Stimulated activated CD8-positive, alpha-beta memory T cell treated with anti-CD3 and anti-CD28 coated beads, Interleukin-7, amount 100 ng/mL, for 48 hours (primary cell): ENCODE measurements at regions not wholly inside any gene's neighbourhood (a gene's known extent, or its start where the extent isn't known, plus 50 kb on each side); places are given as distances from the start of the nearest gene placed in this dataset.

Experiments
- DNase-seq, 2 donors: peaks; one replicate each; pipeline ENCODE4 v3.0.0-alpha.2; 2020; ENCODE audit warnings: low read depth in 1 of 2; ENCODE audit errors: extremely low read depth in 1 of 2

DNA sequence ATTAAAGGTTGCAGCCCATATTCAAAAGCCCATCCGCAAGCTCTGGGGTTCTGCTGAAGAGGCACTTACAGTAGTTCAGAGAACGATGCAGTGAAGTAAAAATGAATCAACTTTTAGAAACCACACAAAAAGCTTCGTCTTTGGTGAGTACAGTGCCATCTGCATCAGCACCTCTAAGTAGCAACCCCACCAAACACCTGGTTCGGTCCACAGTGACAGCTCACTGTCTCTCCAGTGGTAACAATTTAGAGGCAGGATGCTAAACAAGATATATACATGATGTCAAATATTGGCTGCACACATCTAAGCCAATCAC is 275.4 kb upstream of the TCF4 start:
- DNase-seq = no peak

DNA sequence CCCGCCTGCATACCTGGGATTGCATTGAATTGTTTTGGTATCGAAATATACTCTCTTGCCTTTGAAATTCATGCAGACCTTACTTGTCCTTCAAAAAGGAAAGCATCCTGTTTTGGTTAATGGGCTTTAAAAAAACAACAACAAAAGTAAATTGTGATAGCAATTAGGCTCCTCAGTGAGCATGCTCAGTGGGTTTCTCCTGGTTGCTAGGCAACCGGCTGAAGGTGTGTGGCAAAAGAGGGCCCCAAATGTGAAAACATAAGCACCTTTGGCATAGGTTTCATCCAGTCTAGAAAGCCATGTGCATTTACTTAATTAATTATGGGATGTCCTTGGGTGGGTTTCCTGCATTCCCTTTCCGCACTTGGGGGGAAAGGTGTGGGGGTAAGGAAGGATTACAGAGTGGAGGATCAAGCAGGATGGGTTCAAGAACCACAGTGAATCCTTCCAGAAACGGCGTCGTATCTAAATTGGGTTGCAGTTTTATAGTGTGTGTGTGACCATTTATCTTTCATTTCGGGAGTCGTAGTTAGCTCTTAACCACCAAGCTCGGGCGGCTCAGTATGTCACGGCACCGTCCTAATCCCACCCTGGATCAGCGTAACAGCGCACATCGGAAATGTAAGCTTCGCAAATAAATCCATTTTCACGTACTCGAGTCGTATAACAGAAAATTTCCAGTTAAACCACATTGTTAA is 274.9 kb upstream of the TCF4 start:
- no peak for DNase-seq

DNA sequence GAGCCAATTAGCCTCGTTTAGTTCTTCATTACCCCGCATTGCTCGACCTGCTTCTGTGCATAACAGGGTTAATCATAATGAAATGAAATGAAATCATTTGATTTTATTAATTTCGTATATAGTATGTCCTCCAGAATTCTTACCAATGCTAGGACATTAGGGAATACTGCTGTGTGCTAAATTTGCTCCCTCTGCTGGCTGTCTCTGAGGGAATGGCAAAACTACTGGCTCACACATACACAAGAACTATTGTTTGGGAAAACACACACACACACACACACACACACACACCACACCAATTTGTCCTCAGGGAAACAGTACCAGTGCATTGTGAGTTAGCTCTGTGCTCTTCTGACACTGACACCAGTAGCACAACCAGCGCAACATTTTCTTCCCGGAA is 273.3 kb upstream of the TCF4 start:
- no peak for DNase-seq

DNA sequence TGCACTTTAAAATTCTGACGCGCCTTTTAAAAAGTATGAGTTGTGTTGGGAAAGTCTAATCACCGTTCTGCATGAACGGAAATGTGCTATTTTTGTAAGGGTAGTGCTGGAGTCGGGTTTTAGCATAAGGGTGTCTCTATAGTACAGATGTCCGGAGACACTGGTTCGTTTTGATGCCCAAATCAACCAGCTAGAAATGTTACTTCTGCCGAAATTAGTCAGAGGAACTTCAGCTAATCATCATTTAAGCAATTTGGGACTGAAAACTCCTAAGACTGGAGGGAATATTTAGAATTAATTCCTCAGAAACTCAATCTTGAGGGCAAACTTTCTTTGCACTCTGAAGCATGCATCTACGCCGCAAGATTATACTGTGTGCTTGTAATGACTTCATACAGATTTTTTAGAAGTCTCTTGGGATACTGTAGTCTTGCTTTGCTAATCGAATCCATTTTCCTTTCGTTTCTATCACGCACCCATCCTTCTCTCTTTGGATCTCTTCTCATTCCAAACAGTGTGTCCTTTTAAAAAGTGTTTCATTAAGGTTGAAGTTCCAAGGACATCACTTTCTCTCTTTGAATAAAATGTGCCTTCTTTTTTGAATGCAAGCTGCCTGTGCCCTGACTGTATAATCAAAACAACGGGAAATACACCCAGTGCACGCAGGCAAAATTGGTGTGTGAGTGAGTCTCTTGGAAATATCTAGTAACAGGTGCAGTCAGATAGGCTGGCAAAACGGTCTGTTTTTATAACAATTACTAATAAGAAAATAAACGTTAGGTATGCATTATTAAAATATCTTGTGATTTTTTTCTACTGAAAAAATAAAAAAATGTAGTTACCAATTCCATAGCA is 270.9 kb upstream of the TCF4 start:
- DNase-seq = no peak

DNA sequence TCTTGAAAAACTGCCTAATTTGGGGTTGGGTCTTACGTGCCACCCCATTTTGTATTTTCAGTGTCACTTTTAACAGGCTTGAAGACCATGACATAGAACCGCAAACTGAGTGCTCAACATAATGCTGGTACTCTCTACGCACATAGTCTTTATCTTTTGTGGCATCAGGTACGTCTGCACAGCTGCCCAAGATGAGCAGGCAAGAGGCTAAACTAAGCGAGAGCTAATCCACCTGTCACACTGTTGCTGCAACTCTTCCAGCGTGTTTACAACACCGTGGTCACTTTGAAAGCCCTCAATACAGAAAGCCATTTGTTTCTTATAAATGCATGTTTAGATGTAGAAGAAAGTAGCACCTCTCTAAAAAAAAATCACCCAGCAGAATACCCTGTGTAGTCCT is 270.0 kb upstream of the TCF4 start:
- no peak for DNase-seq

DNA sequence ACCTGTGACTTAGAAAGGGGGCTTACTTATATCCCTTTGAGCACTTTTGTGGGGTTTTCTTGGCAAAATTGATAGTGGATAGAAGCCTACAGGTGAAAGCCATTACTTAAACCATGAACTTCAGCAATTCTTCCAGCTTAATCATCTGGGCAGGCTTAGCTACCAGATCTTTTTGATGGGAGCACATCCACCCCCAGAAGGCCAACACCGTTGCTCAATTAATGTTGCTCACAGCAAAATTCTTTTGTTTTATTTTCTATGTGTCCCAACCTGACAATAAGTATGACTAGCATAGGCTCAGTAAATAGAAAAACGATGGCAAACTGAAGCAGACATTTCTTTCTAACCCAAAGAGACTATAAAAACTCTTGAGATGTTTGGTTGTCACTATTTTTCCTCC is 269.4 kb upstream of the TCF4 start:
- DNase-seq = no peak

DNA sequence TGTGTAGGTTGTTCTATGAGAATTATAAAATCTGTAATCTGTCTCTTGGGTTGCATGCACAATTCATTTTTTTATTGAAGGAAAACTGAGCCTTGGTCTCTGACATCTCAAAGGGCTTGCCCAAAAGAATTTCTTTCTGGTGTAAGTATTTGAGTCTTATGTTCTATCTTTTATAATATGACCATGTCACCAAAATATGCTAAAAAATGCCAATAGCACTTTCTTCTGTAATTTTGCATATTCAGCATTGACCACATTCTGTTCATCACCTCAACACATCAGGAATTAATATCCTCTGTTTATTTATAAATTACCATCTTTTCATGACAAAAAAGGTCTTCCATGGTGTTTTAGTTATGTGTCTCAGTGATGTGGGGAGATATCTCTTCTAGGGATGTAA is 268.7 kb upstream of the TCF4 start:
- DNase-seq = no peak

DNA sequence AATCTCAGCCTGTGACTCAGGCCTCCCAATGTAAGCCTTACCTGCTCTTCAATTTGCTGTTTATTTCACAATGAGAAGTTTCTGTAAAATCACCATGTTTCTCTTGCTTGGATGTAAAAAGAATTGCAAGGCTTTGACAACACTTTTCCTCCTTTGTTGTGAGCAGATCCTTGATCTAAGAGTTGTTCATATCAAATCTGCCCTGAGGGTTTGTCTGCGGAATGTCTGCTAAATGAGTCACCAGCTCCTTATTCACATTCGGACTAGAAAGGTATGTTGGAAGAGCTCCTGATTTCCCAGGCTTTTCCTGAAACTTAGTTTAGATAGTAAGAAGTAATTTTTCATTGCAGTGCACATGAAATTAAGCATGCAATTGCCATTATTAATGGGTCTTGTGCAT is 268.2 kb upstream of the TCF4 start:
- no peak for DNase-seq

DNA sequence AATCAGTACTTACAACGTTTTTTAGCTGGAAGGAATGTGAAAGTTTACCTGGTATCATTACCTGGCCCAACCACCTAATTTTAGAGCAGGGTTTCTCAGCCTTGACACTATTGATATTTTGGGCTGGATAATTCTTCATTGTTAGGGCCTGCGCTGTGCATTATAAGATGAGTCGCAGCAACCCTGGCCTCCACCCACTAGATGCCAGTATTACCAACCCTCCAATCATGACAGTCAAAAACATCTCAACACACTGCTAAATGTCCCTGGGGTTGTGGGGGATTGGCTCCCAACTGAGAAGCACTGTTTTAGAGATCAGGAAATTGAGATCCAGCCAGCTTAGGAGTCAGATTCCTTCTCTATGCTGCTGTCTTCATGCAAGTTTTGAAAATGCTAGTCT is 265.3 kb upstream of the TCF4 start:
- DNase-seq = no peak

DNA sequence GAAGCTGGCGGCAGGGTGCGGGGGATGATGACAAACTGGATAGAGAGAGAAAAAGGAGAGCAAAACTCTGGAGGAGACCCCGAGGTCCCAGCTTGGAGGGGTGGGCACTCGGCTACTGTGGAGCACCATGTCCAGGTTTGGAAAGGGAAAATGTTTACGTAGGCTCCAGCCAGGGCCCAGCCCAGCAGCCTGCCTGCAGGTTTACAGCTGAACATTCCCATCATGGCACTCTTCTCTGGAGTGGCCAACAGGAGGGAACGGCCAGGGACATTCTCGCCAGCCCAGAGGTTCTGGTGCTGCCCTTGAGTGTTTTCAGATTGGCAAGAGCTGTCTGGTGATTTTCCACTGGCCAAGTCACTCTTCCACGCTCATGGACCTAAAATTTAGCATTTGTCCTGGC is 262.9 kb upstream of the TCF4 start:
- DNase-seq = no peak

DNA sequence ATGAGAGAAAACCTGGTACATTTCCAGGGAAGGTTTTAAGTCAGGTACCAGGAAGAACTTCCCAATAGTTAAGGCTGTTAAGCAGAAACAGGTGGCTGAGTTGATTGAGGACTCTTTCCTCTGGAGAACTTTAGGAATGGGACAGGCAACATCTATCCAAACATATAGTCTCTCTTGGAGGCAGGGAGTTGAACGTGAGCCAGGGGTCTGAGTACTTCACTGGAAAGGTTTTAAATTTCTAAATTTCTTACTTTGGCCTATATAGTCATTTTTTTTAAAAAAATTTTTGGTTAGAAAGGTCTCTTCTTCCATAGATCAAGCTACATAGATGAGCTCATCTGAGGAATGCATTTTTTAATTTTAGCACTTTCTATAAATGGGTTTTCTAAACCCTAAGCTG is 261.4 kb upstream of the TCF4 start:
- no peak for DNase-seq

DNA sequence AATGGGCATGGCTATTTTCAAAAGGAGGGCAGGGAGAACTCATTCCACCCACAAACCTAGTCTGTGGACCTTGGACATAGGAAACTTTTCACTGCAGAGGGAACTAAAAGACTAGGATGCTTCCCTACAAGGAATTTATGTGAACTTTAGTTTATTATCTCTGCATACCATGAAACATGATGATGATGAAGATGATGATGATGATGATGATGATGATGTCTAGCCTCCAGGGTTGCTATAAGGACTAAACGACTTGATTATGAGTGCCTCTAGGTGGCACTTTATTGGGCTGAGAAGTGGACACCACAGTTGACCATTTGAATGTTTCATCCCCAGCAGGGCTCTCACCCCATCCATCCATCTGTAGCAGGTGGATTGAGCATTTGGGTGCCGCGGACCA is 260.0 kb upstream of the TCF4 start:
- no peak for DNase-seq

DNA sequence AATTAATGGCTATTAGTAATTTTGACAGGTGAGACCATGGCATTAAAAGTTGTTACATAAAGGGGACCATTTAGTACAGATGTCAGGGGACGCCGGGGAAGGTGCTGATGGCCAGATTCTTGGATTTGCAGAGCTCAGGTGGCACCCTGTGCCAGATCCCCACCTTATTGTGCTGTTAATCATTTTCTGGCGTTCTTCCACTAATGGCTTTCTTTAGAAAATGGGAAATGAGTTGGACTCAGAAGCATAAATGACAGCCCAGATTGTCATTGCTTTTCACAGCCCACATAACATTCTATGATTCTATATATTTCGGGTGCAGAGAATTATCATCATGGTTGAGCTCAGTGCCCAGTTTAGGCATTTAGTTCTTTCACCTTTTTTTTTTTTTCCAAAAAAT is 257.2 kb upstream of the TCF4 start:
- no peak for DNase-seq

DNA sequence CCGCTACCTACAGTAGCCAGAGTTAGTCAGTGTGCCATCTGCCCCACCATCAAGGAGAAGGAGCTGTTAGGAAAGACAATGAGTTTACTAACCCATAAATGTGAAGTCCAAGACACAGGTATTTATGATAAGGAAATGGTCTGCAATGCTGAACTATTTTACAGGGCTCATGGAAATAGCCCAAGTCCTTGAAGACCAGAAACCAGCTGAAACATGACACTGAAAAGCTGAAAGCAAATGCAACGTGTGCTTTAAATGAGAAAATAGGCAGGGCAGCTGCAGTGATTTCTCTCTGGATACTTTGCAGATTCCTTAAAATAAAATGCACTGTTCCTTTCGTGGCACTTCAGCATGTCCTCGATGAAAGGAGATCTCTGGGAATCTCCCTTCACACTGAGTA is 256.4 kb upstream of the TCF4 start:
- no peak for DNase-seq

DNA sequence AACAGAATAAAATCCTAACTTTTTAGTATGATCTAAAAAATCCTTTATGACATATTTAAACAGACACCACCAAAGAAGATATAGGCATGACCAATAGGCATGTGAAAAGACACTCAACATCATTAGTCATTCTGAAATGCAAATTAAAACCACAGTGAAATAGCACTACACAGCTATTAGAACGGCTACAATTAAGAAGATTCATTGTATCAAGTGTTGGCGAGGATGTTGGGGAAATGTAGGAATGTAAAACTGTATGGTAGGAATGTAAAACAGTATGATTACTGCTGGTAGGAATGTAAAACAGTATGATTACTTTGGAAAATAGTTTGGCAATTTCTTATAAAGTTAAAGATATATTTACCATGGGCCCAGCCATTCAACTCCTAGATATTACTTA is 253.3 kb upstream of the TCF4 start:
- DNase-seq = no peak

DNA sequence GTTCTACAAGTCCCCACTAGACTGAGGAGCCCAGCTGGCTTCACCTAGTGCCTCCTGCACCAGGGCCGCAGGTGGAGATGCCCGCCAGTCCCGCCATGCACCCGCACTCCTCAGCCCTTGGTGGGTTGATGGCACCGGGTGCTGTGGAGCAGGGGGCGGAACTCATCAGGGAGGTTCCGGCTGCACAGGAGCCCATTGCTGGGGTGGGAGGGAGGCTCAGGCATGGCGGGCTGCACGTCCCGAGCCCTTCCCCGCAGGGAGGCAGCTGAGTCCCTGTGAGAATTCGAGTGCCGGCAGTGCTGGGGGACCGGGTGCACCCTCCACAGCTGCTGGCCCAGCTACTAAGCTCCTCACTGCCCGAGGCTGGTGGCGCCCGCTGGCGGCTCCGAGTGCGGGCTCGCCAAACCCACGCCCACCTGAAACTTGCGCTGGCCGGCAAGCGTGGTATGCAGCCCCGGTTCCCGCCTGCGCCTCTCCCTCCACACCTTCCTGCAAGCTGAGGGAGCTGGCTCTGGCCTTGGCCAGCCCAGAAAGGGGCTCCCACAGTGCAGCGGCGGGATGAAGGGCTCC is 252.7 kb upstream of the TCF4 start:
- no peak for DNase-seq

DNA sequence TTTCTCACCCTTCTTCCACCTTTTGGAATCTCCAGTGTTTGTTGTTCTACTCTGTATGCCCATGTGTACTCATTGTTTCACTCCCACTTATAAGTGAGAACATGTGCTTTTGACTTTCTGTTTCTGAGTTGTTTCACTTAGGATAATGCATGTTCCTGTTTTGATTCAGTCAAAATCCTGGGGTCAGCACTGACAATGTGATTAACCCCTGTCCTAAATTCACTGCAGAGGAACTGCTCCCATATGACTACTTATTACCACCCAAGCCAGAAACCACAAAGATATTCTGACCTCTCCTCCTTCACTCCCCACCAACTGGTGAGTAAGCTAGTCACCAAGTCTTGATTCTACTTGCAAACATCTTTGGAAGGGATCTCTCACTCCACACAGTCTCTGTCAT is 251.4 kb upstream of the TCF4 start:
- no peak for DNase-seq

DNA sequence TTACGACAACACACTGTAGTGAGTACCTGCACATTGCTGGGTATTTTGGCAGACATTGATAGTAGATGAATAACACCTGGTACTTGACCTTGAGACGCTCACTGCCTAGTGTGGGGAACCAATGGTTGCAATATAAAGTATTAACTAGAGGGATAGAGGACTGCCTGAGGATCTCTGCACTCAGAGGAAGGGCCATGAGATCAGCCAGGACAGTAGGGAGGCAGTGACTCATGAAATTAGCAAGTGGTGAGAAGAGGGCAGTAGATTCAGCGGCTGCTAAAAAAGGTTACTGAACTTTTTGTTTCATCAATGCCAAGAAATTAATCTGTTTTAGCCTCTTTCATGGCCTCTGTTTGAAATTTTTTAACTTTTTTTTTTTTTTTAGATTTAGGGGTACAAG is 250.8 kb upstream of the TCF4 start:
- DNase-seq = no peak

DNA sequence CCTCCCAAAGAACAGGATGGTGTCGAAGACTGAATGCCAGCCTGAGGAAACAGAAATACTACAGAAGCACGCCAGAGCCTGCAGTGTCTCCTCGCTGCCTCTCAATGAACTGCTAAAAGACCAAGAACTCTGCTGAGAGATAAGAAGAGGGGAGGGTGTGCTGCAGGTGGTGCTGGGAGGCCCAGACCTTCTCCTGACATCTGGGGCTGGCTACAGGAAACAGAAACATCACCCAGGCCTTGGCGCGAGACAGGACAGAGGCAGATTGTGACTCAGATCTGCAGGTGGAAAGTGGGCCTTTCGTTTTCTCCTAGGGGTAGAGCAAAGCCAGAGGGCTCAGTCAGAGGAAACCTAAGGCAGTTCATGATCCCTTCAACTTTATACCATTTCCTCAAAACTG is 250.3 kb upstream of the TCF4 start:
- no peak for DNase-seq

DNA sequence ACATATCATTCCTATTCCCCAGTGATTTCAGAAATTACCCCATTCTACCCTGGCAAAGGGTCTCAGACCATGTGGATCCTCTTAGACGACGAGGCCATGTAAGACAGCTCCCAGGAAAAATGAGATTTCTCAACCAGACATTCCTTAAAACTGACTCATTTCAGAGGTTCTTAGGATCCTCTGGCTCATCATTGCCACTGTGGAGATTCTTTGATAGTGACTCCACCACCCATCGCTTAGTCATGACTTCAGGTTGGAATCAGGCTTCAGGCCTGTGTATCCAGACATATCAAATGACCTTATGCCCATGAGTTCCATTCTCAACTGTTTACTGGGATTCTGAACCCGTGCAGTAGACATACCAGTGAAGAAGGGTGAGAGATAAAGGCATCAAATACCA is 245.6 kb upstream of the TCF4 start:
- no peak for DNase-seq

DNA sequence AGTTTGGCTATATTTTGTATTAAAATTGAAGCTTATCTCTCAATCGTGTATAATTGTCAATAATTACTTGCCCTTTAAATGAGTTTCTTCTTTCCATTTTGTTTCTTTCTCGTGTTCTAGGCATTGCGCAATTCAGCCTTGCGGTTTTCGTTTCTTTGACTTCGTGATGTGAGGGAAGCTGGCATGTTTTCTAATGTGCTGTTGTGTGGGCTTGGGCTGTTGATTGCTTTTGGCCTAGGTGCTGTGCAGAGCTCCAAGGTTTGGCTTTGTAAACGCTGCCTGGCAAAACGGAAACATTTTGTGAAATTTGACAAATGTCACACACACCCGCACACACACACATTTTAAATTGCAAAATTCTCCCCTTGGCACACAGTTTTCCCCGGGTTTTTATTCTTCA is 242.6 kb upstream of the TCF4 start:
- no peak for DNase-seq

DNA sequence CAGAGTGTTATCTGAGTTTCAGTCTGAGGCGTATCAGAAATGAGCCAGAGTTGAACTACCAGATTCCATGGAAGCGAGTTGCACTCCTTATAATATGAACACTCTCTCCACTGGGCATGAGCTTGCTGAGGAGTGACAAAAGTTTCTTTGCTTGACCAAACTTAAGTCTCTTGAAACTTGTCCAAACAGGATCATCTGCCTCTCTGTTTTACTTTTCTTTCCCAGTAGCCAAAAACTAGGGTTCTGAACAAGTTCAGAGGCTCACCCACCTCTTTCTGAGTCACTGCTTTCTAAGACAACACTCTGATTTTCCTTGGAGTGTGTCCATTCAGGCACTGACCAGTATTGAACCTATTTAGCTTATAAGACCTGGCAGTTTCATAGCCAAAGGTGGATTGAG is 233.2 kb upstream of the TCF4 start:
- DNase-seq = no peak

DNA sequence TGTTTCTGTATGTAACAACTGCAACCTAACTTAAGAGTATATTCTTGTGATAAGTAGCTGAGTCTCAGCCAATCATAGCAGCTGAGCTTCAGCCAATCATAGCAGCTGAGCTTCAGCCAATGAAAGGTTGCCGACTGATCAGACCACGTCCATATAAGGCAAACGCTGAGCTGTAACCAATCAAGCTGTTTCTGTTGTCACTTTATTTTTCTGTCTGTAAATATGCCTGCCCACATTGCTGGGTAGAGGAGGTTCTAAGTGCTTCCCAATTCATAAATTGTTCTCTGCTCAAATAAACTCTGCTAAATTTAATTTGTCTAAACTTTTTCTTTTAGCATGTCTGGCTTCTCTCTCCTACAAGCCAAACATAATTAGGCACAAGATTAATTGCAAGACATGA is 231.5 kb upstream of the TCF4 start:
- no peak for DNase-seq
